MM.1S (cell line): ENCODE measurements at regions not wholly inside any gene's neighbourhood (a gene's known extent, or its start where the extent isn't known, plus 50 kb on each side); places are given as distances from the start of the nearest gene placed in this dataset.

Experiments
- DNase-seq: peaks from one replicate; pipeline ENCODE4 v3.0.0-alpha.2; 2015
- H2AFZ ChIP-seq: fragments of 300-600 bp; sonication (generic); 2 replicates; pipeline ENCODE4 v1.6.0; 2016; ENCODE audit warnings: antibody characterized with exemption, low read length
- H3F3A ChIP-seq: fragments of 300-600 bp; sonication (generic); 2 replicates; pipeline ENCODE4 v1.6.1; 2016; ENCODE audit warnings: mild to moderate bottlenecking, antibody characterized with exemption, low read length, moderate library complexity, mixed read lengths; ENCODE audit not compliant: insufficient read depth
- H3K27ac ChIP-seq: fragments of 300-600 bp; sonication (generic); 2 replicates; pipeline ENCODE4 v1.5.1; 2016; ENCODE audit warnings: mild to moderate bottlenecking, low read length
- H3K27me3 ChIP-seq: fragments of 300-600 bp; sonication (generic); replicated peaks from 2 replicates; pipeline ENCODE4 v1.6.0; 2016; ENCODE audit warnings: low read length; ENCODE audit not compliant: insufficient read depth
- H3K36me3 ChIP-seq: fragments of 300-600 bp; sonication (generic); replicated peaks from 2 replicates; pipeline ENCODE4 v1.6.1; 2016; ENCODE audit warnings: mild to moderate bottlenecking, low read length, mixed read lengths; ENCODE audit not compliant: insufficient read depth
- H3K4me1 ChIP-seq: fragments of 300-600 bp; sonication (generic); 2 replicates; pipeline ENCODE4 v1.6.1; 2016; ENCODE audit warnings: low read length, mixed read lengths
- H3K4me2 ChIP-seq: fragments of 300-600 bp; sonication (generic); 2 replicates; pipeline ENCODE4 v1.6.0; 2016; ENCODE audit warnings: low read depth, low read length
- H3K4me3 ChIP-seq: fragments of 300-600 bp; sonication (generic); 2 replicates; pipeline ENCODE4 v1.5.1; 2016; ENCODE audit warnings: low read length, mixed read lengths
- H3K79me2 ChIP-seq: fragments of 300-600 bp; sonication (generic); 2 replicates; pipeline ENCODE4 v1.6.1; 2016; ENCODE audit warnings: mixed run types, low read length, mixed read lengths
- H3K9ac ChIP-seq: fragments of 300-600 bp; sonication (generic); 2 replicates; pipeline ENCODE4 v1.6.1; 2016; ENCODE audit warnings: low read length, mixed read lengths
- H3K9me2 ChIP-seq: fragments of 300-600 bp; sonication (generic); replicated peaks from 2 replicates; pipeline ENCODE4 v1.6.1; 2016; ENCODE audit warnings: mild to moderate bottlenecking, low read length, mixed read lengths; ENCODE audit not compliant: insufficient read depth
- H3K9me3 ChIP-seq: fragments of 300-600 bp; sonication (generic); replicated peaks from 2 replicates; pipeline ENCODE4 v1.6.1; 2016; ENCODE audit warnings: mild to moderate bottlenecking, low read length, mixed read lengths; ENCODE audit not compliant: insufficient read depth
- H4K20me1 ChIP-seq: fragments of 300-600 bp; sonication (generic); 2 replicates; pipeline ENCODE4 v1.6.1; 2016; ENCODE audit warnings: mild to moderate bottlenecking, low read length, moderate library complexity, mixed read lengths; ENCODE audit not compliant: insufficient read depth
- EZH2 ChIP-seq: fragments of 300-600 bp; sonication (generic); optimal IDR thresholded peaks from 2 replicates; pipeline ENCODE3; 2017; ENCODE audit warnings: low read depth, mild to moderate bottlenecking, antibody characterized with exemption, low read length, mixed read lengths
- EZH2phosphoT487 ChIP-seq: fragments of 300-600 bp; sonication (generic); IDR thresholded peaks from 2 replicates; pipeline ENCODE4 v1.6.1; 2018; ENCODE audit warnings: antibody characterized with exemption, low read length
- TF ChIP-seq, protein P1 (sequence below): fragments of 300-600 bp; sonication (generic); IDR thresholded peaks from 2 replicates; pipeline ENCODE4 v1.5.1; 2016; ENCODE audit warnings: antibody characterized with exemption, low read length, mixed read lengths

GRCh38 chr13:73220966-73221720 is 162.3 kb downstream of the KLF5 start:
- peaks cover 16% of the 10 kb centered on the region for H3K27me3 ChIP-seq
- no peak overlapping the region for H3K9ac ChIP-seq
- H4K20me1 ChIP-seq: no peaks in the 10 kb centered on the region
- DNase-seq: no peak
- no peaks in the 10 kb centered on the region for H3K9me3 ChIP-seq
- no peak overlapping the region for H3K27ac ChIP-seq
- no peak overlapping the region for H3K4me2 ChIP-seq
- peaks cover 12% of the 10 kb centered on the region; the same call in 1 of the 2 replicates for H3K4me1 ChIP-seq
- H2AFZ ChIP-seq: no peak overlapping the region
- H3K79me2 ChIP-seq: no peaks in the 10 kb centered on the region
- H3K9me2 ChIP-seq: no peaks in the 10 kb centered on the region
- H3K36me3 ChIP-seq: no peaks in the 10 kb centered on the region
- H3K4me3 ChIP-seq: no peak overlapping the region
- H3F3A ChIP-seq: peaks cover 5% of the 10 kb centered on the region
- TF ChIP-seq EZH2: no peak
- TF ChIP-seq, protein P1, sequence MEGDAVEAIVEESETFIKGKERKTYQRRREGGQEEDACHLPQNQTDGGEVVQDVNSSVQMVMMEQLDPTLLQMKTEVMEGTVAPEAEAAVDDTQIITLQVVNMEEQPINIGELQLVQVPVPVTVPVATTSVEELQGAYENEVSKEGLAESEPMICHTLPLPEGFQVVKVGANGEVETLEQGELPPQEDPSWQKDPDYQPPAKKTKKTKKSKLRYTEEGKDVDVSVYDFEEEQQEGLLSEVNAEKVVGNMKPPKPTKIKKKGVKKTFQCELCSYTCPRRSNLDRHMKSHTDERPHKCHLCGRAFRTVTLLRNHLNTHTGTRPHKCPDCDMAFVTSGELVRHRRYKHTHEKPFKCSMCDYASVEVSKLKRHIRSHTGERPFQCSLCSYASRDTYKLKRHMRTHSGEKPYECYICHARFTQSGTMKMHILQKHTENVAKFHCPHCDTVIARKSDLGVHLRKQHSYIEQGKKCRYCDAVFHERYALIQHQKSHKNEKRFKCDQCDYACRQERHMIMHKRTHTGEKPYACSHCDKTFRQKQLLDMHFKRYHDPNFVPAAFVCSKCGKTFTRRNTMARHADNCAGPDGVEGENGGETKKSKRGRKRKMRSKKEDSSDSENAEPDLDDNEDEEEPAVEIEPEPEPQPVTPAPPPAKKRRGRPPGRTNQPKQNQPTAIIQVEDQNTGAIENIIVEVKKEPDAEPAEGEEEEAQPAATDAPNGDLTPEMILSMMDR: no peak
- TF ChIP-seq EZH2phosphoT487: no peak

- no peak overlapping the region for H3K9ac ChIP-seq
- no peak overlapping the region for H3K27ac ChIP-seq
- H3K27me3 ChIP-seq: no peaks in the 10 kb centered on the region
- no peak for DNase-seq
- no peaks in the 10 kb centered on the region for H3K79me2 ChIP-seq
- H3K4me1 ChIP-seq: peaks cover 6% of the 10 kb centered on the region; the same call in 1 of the 2 replicates
- no peak overlapping the region for H3K4me3 ChIP-seq
- no peaks in the 10 kb centered on the region for H3K9me2 ChIP-seq
- H3K9me3 ChIP-seq: no peaks in the 10 kb centered on the region
- no peak overlapping the region for H2AFZ ChIP-seq
- no peaks in the 10 kb centered on the region for H4K20me1 ChIP-seq
- no peaks in the 10 kb centered on the region for H3K36me3 ChIP-seq
- no peak overlapping the region for H3K4me2 ChIP-seq
- TF ChIP-seq EZH2phosphoT487: no peak
- TF ChIP-seq, protein P1: no peak
- TF ChIP-seq EZH2: no peak
- no peaks in the 10 kb centered on the region for H3F3A ChIP-seq
Observed at GRCh38 chr13:73218181-73218580, 159.4 kb downstream of the KLF5 start.

- no peak overlapping the region for H3K9ac ChIP-seq
- H2AFZ ChIP-seq: no peak overlapping the region
- H3K4me1 ChIP-seq: no peaks in the 10 kb centered on the region
- H3K27me3 ChIP-seq: no peaks in the 10 kb centered on the region
- no peak for TF ChIP-seq EZH2phosphoT487
- TF ChIP-seq EZH2: no peak
- TF ChIP-seq, protein P1: no peak
- no peak for DNase-seq
- no peaks in the 10 kb centered on the region for H3K9me3 ChIP-seq
- no peaks in the 10 kb centered on the region for H3K36me3 ChIP-seq
- H3K9me2 ChIP-seq: no peaks in the 10 kb centered on the region
- H4K20me1 ChIP-seq: no peaks in the 10 kb centered on the region
- H3K4me2 ChIP-seq: no peak overlapping the region
- no peak overlapping the region for H3K27ac ChIP-seq
- no peaks in the 10 kb centered on the region for H3K79me2 ChIP-seq
- no peaks in the 10 kb centered on the region for H3F3A ChIP-seq
- no peak overlapping the region for H3K4me3 ChIP-seq
Observed at GRCh38 chr13:73216381-73216831, 157.6 kb downstream of the KLF5 start.
